Astrocyte of the spinal cord (primary cell): ENCODE measurements at regions not wholly inside any gene's neighbourhood (a gene's known extent, or its start where the extent isn't known, plus 50 kb on each side); places are given as distances from the start of the nearest gene placed in this dataset.
"Not testable (repeated sequence)": the region's sequence is repeated elsewhere in the genome, so short reads cannot be mapped to it uniquely, and the experiment has no call there.

Experiments used
- DNase-seq: peaks from one replicate; pipeline ENCODE4 v3.0.0; 2011; ENCODE audit warnings: low read depth, low spot score
- H3K4me3 ChIP-seq: 2 replicates; pipeline ENCODE4 v1.5.1; 2011; ENCODE audit warnings: low read depth, mild to moderate bottlenecking, low read length, moderate library complexity
- CTCF ChIP-seq: IDR thresholded peaks from 2 replicates; pipeline ENCODE4 v1.5.1; 2012; ENCODE audit warnings: low read depth, mild to moderate bottlenecking, low read length, inconsistent platforms
- in situ Hi-C: cut with HindIII; loops from 2 replicates; pipeline ENCODE4 v1.10.0; 2017; ENCODE audit warnings: low sequenced_read_pairs

GRCh38 chr3:191727338-191727737 lies 266.4 kb downstream of the PYDC2 start:
- H3K4me3 ChIP-seq = no peak overlapping the region
- in situ Hi-C loops = no loop called here
- no peak for TF ChIP-seq CTCF
- DNase-seq = no peak

GRCh38 chr3:191728186-191728585 lies 267.2 kb downstream of the PYDC2 start:
- in situ Hi-C loops = no loop called here
- DNase-seq = no peak
- no peak for TF ChIP-seq CTCF
- H3K4me3 ChIP-seq = no peak overlapping the region

GRCh38 chr3:191737742-191738141 lies 276.8 kb downstream of the PYDC2 start:
- H3K4me3 ChIP-seq = no peak overlapping the region
- in situ Hi-C loops = no loop called here
- TF ChIP-seq CTCF = no peak
- DNase-seq = no peak

GRCh38 chr3:191740712-191741111 lies 279.7 kb downstream of the PYDC2 start:
- no peak for DNase-seq
- in situ Hi-C loops = no loop called here
- H3K4me3 ChIP-seq = no peak overlapping the region
- TF ChIP-seq CTCF = no peak

GRCh38 chr3:191741847-191742350 lies 280.9 kb downstream of the PYDC2 start:
- H3K4me3 ChIP-seq, DNase-seq, in situ Hi-C loops: not testable (repeated sequence)

- DNase-seq = no peak
- in situ Hi-C loops = no loop called here
- TF ChIP-seq CTCF = no peak
- H3K4me3 ChIP-seq = no peak overlapping the region
These were observed 282.3 kb downstream of the PYDC2 start for GRCh38 chr3:191743283-191743682.

GRCh38 chr3:191750618-191751017 lies 289.7 kb downstream of the PYDC2 start:
- no peak overlapping the region for H3K4me3 ChIP-seq
- in situ Hi-C loops = no loop called here
- no peak for TF ChIP-seq CTCF
- DNase-seq = no peak
